DMS 273 (cell line): ENCODE measurements at regions not wholly inside any gene's neighbourhood (a gene's known extent, or its start where the extent isn't known, plus 50 kb on each side); places are given as distances from the start of the nearest gene placed in this dataset.

Experiments used
- DNase-seq: peaks from one replicate; lab custom pipeline; 2025; ENCODE audit not compliant: unreplicated experiment; lab: John Stamatoyannopoulos, UW

DNA sequence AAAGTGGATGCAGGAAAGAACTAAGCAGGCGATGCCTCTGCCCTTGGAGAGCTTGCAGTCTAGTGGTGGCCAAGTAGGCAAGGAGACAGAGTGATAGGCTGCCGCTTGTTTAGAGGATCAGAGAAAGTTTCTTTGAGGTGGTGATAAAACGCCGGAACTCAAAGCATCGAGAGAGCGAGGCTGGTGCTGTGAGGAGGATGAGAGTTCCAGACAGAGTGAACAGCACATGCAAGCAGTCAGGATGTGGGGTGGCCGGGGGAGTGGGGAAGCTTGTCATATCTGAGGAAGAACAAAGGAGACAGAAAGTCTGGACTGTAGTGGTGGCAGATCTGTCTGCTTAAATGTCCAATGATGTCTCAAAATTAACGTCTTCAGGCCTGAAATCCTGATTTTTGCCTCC lies 319.7 kb downstream of the SNAPC1 start:
- no peak for DNase-seq

DNA sequence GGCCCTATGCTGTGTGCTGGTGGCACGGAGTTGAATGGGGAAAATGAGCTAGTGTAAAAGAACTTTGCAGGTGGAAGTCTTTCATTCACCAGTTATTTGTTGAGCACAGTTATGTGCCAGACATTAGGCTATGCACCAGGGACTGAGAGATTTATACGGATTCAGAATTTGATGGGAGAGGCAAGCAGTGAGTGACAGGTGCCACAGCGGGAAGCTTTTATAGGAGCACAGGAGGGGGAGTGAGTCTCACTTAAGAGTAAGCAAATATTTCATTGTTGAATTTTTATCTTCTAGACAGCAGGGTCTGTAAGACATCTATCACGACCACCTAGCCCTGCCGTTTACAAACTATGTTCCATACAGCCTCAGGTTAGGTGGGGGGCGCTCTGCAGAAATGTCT lies 320.6 kb downstream of the SNAPC1 start:
- DNase-seq: no peak

DNA sequence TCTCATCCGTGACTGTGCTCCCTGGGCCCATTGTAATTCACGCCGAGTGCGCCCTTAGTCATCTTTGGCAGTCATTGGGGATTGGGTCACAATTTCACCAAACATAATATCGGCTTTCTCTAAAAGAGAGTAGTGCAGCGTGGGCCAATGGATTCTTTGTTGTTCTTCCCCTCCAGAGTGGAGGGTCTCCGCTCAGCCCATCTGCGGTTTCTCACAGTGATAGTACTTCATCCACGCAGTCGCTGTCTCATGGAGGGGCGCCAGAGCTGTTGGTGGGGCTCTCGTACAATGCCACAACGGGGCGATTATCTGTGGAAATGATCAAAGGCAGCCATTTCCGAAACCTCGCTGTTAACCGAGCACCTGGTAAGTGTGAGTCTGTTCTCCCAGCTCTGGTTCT lies 321.8 kb downstream of the SNAPC1 start:
- no peak for DNase-seq

DNA sequence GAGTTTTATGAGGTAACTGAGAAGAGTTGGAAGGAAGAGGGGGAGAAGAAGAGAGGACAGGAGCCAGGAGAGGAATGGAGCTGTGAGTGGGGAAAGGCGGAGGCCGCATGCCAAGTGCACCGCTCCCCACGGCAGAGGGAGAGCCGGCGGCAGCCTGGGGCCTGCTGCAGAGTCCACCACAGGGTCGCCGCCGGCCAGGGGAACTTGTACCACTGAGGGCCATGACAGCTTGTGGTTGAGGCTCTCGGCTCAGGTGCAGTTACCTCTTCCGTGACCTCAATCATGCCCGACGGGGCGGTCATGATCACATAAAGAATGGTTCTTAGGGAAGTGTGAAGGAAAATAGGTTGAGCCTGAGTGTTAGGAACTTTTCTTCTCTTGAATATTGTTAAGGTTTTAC lies 325.0 kb downstream of the SNAPC1 start:
- DNase-seq: no peak

DNA sequence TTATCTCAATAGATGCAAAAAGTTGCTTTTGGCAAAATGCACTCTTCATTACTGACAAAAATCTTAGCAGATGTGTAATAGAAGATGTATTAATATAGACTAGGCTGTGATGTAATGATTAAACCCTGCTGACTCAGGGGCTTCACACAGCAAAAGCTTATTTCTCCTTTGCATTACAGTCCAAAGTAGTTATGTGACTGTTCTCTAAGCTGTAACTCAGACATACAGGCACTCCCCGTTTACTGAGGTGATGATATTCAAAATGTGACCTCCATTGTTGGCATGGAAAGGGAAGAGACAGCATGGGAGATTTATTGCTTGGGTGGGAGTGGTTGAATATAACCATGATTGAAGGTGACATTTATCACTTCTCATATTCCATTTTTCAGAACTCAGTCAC lies 331.5 kb downstream of the SNAPC1 start:
- no peak for DNase-seq

DNA sequence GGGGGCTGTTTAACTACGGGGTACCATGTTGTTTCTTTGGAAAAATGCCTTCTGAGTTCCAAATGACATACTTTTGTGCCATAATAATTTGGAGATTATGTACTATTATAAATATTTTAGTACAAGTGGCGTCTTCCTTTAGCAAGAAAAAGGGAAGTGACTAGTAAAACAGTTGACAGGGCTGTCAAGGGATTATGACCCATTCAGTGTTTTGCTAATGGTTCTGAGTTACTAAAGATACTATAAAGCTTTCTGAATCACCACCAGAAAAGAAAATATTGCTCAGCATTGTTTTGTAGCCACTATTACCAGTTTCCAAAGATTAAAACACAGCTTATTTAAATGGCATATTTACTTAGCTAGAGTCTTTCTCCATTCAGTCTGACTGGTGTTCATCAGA lies 334.9 kb downstream of the SNAPC1 start:
- DNase-seq: no peak

DNA sequence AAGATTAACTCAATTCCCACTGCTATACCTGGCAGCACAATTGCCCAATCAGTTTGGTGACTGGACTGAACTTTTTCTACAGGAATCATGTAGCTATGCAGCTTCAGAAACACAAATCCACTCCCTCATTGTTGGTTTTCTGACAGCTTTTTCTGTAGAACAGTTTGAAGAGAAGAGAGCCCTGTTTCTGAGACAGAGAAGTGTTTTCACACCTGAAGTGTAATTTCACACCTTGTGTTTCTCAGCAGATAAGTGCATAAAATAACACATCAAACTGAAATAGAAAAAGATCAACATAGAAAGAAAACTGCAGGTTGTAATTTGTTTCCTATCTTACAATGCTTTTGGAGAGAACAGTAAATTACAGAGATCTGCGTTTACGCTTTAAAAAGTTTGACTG lies 335.6 kb downstream of the SNAPC1 start:
- no peak for DNase-seq

DNA sequence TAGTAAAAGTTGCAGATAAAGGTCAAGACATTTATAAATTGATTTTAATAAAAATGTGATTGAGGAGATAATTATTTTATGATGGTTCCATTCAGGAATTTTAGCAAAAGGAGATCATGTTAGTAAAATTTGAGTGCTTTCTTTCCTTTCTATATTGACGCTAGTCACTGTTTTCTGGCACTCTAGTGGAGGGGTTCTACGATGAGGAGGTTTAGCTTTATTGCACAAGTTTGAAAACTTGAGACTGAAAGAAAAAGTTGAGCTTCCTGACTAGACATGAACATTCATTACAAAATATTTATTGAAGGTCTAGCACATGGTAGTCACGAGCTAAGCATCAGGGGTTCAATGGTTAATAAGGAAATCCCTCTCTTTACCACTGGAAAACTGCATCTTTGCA lies 336.1 kb downstream of the SNAPC1 start:
- DNase-seq: no peak

DNA sequence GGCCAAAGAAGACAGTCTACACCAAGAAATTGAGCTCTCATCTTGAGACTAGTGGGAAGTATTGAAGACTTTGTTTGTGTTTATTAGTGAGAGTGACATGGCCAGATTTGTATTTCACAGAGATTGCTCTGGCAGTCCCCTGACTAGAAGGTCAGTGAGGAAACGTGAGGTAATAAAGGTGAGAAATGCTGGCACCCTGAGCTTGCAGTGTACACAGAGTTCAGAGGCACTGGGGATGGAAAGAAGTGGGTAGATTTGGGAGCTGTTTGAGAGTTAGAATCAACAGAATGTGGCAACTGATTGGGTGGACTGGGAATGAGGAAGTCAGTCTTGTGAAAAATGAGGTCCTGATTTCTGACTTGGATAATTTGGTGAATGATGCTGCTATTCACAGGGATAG lies 336.9 kb downstream of the SNAPC1 start:
- DNase-seq: no peak

DNA sequence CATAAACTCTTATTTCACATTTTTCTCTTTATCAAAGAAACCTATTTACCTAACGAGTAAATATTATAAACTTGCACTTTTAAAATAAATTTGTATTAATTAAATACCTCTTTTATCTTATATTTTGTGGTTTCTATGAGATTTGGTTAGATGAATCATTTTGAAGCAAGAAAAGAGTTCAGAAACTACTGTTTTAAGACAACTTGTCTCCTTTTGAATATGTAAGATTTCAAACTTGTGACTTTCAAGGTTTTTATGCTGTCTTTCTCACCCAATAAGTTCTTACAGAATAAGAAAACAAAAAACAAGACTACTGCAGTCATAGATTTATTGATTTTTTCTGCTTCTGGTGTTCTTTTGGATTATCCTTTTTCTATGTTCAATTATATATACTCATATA lies 339.0 kb downstream of the SNAPC1 start:
- no peak for DNase-seq

DNA sequence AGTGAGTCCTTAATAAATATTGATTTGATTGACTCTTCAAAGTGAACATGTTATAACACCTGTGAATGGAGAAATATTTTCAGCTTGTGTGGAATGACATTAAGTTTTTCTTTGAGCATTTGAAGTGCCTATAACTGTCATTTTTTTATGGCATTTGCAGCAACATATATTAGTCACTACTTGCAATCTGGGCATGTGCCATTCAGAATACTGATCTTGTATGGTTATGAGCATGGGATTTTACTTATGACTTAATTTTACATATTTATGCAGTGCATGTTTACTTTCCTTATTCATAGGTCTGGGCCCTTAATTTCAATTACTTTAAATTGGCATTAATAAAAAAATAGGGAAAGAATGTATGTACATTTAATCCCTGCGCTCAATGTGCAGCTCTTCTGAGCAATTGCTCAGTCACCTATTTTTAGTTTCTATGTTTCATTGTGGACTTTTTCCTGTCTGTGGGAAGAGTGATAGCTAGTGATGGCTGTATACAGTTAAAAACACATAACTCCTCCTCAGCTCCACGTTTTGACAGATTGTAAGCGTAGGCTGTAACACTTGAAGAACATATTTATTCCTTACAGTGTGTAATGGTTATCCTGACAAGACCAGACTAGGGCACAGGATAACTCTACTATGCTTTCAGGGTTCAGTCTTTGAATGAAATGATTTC lies 339.6 kb downstream of the SNAPC1 start:
- no peak for DNase-seq

DNA sequence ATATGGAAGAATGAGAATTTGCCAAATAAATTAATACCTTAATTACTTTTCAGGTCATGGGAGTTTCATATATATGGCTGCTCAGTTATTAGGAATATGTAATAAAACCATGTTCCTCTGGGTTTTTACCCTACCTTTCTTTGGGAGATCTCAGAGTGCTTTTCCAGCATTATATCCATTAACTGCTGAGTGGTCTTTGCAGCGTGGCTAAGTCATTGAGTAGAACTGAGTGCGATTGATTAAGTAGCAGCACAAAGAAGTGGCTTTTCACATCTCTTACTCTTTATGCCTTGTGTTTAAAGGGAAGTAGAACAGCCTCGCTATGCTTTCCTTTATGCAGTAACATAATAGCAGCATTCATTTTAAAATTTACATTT lies 340.1 kb downstream of the SNAPC1 start:
- DNase-seq: no peak

DNA sequence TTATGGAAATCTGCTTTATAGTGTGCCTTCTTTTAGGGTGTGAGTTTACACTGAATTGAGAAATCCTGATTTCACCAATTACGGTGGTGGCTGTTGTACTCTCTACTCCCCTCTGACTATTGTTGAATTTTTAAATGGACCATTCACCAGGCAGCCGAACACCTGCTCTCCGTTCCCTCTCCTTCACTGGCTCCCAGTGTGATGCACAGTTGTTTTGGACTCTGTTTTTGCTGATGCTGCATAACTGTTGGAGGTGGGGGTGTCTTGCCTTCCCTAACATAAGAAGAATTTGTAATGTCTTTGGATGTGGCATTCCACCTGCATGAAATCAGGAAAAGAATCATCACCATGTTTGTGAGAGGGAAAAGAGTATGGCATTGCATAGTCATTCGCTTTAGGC lies 341.2 kb downstream of the SNAPC1 start:
- DNase-seq: no peak

DNA sequence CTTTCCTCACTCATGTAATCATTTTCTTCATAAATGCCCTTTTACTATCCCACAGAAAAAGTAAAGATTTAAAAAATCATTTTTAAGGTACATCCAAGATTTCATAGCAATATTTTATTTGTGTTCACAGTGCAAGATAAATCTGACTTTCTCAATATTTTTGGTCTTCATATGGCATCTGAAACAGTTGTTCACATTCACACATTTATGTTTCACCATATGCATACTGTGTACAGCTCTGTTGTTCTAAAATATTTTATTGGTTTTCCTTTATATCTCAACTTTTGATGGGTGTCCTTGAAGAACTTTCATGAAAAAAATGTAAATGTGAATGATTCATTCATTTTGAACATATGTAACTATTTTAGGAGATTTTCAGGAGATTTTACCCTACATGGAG lies 348.7 kb downstream of the SNAPC1 start:
- no peak for DNase-seq

DNA sequence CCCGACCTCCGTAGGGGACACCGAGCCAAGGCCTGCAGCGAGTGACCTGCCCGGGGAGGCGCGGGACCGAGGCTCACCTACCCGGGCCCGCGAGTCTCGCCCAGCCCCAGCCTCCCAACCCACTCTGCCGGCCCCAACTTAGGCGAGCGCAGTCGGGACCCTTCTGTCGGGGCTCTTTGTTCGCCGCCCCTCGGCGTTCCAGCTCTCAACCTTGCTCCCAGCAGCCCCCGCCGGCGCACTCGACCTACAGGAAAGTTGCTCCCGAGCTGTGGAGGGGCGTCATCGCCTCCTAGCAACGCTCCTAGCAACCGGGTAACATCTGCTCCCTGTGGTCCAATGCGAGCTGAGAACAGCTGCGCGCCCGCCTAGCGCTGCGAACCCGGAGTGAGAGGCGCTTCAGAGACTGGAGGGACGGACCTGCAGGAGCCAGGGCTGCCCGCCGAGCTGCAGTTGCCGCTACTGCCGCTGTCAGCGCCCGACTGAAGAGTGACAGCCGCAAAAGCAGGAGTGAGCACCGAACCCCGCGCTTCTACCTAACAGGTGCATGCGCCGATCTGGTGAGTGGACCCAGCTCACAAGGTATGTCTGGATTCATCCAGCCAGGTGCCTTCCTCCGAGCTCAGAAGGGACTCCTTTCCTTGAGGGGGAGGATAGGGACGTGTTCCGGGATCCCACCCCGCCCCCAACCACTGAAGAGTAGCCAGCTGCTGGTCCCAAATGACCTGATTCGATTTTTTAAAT lies 355.0 kb downstream of the SNAPC1 start:
- DNase-seq: peak; percentile 98

DNA sequence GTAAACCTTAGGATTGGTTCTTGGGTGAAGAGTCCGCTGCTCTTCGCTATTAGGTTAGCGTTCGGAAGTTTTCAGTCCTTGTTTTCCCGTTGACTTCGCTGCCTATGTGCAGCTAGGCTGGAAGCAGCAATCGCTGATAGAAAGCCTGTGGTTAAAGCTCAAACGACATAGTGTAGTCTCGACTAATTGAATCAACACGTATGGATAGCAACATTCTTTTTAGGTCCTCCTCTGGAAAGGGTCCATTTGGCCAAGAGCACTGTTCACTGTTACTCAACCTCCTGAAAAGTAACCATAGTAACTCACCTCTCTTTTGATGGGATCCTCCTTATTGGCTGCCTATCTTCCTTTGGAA lies 355.5 kb downstream of the SNAPC1 start:
- DNase-seq: peak; percentile 52

DNA sequence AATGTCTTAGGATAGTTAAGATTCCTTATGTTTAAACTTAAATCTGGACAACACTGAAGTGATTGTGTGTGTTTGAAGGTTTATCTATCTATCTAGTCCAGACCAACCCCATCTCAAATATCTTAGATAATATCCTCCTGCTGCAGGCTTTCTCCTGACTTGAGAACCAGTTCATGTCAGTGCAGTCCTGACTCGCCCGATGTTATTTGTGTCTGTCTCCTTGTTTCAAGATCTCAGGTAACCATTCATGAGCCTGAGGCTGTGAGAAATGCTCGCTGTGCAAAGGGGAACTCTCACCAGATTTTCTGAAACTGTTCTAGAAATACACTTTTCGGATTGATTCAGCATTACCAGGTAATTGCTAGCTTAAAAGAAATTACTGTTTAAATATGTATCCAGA lies 356.2 kb downstream of the SNAPC1 start:
- no peak for DNase-seq

DNA sequence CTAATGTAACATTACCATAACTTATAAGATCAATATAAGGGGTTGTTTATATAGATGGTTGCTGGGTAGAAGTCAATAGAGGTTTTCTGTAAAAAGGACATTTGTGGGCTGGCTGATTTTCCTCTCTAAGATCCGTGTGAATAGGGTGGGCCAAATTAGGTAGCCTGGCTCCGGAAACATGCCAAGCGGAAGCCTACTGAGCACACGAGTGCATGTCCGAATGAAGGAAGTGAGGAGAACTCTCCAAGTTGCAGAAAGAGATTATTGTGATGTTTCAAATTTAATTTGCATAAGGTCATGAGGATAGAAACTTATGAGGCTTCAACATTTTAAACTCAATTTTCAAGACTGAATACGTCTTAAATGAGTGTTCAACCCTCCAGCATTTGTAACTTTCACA lies 356.7 kb downstream of the SNAPC1 start:
- DNase-seq: no peak

DNA sequence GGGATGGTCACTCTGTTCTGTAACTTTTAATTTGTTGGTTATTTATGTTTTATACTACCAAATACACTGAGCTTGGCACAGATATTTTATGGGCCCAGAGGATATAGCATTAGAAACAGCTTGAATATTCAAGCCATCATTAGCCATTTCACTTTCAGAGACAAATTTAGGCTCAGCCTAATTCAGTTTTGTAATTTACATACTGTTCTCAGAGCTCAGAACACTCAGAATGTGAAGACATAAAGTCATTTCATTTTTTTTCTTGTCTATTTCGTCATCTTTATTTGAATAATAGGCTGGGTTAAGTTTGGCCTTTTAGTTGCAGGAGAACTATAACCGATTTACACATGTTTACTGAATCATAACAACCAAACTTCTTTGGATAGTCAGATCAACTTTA lies 361.7 kb downstream of the SNAPC1 start:
- no peak for DNase-seq

DNA sequence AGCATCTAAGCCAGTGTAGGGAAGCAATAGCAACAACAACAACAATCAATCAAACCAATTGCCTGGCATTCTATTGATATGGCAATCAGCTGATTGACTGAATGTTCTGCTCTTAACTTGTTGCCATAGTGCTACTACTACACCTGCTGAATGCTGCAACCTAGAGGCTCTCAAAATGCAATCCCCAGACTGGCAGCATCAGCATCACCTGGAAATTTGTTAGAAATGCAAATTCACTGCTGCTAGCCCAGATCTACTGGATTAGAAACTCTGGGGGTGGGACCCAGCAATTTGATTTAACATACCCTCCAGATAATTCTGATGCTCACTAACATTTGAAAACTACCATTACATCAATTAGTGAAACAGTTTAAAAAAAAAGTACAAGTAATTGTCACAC lies 363.6 kb downstream of the SNAPC1 start:
- no peak for DNase-seq

DNA sequence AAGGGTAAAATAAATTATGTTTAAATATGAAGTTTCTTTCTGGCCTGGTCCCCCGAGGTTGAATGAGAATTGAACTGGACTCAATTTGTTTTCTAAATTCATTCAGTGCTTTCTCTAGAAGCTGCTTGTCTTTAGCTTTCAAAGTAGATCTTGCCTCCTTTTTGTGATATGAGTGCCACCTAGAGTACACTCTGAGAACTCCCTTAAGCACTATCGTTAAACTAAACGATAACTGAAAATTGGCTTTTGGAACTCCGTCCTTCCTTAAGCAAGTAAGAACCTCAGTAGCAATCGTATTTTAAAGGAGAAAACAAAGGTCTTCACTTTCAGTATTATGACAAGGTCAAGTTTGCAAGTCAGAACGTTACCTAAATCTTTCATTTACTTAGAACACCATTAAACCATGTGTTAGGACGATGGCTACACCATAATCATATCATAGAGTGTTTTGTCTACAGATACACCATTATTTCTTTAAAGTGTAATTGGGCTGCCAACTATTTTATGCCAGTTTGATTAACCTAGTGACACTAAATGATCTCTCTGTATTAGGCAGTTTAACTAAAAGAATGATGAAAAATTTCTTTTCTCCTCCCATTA lies 364.8 kb downstream of the SNAPC1 start:
- DNase-seq: peak; percentile 83

DNA sequence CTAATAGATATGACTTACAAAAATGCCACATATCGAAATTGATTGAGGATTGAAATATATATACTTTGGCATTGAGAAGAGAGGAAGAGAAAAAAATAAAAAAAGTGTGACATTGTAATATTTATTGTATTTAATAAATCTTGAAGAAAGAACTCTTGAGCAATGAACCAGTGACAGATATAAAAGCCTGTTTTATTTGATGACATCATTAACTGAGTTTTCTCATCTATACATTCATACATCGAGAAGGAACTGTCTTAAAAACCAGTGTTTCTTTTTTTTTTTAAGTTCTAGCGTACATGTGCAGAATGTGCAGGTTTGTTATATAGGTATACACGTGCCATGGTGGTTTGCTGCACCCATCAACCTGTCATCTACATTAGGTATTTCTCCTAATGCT lies 368.2 kb downstream of the SNAPC1 start:
- no peak for DNase-seq
